SIG-M5 treated with dmso at 0.1 percent for 504 hours (cell line): ENCODE measurements at regions not wholly inside any gene's neighbourhood (a gene's known extent, or its start where the extent isn't known, plus 50 kb on each side); places are given as distances from the start of the nearest gene placed in this dataset.
"Not testable (repeated sequence)": the region's sequence is repeated elsewhere in the genome, so short reads cannot be mapped to it uniquely, and the experiment has no call there.

Source experiments
- DNase-seq: peaks from one replicate; lab custom pipeline; 2025; ENCODE audit not compliant: unreplicated experiment; lab: John Stamatoyannopoulos, UW

- no peak for DNase-seq
Measured at GRCh38 chr2:117341690-117342089, 472.8 kb upstream of the DDX18 start.

- DNase-seq, result no peak
Measured at GRCh38 chr2:117342415-117342814, 472.1 kb upstream of the DDX18 start.

GRCh38 chr2:117349687-117350086, 464.8 kb upstream of the DDX18 start:
- no peak for DNase-seq

- no peak for DNase-seq
Measured at GRCh38 chr2:117351396-117351795, 463.1 kb upstream of the DDX18 start.

GRCh38 chr2:117359266-117359914, 455.1 kb upstream of the DDX18 start:
- no peak for DNase-seq

- DNase-seq, result no peak
Measured at GRCh38 chr2:117360586-117360985, 453.9 kb upstream of the DDX18 start.

- DNase-seq, result no peak
Measured at GRCh38 chr2:117378653-117379052, 435.8 kb upstream of the DDX18 start.

- DNase-seq, result no peak
Measured at GRCh38 chr2:117379928-117380327, 434.6 kb upstream of the DDX18 start.

- not testable (repeated sequence) for DNase-seq
Measured at GRCh38 chr2:117383997-117384396, 430.5 kb upstream of the DDX18 start.

- no peak for DNase-seq
Measured at GRCh38 chr2:117396161-117396560, 418.3 kb upstream of the DDX18 start.

- no peak for DNase-seq
Measured at GRCh38 chr2:117401582-117401981, 412.9 kb upstream of the DDX18 start.

- DNase-seq, result no peak
Measured at GRCh38 chr2:117406443-117406842, 408.0 kb upstream of the DDX18 start.

GRCh38 chr2:117407746-117408145, 406.7 kb upstream of the DDX18 start:
- DNase-seq, result no peak

- no peak for DNase-seq
Measured at GRCh38 chr2:117409443-117409842, 405.0 kb upstream of the DDX18 start.

- DNase-seq, result no peak
Measured at GRCh38 chr2:117411983-117412382, 402.5 kb upstream of the DDX18 start.

- DNase-seq, result no peak
Measured at GRCh38 chr2:117432746-117433145, 381.7 kb upstream of the DDX18 start.

- no peak for DNase-seq
Measured at GRCh38 chr2:117436697-117437096, 377.8 kb upstream of the DDX18 start.

GRCh38 chr2:117470311-117471095, 344.0 kb upstream of the DDX18 start:
- DNase-seq, result no peak

GRCh38 chr2:117481608-117482007, 332.9 kb upstream of the DDX18 start:
- no peak for DNase-seq

- no peak for DNase-seq
Measured at GRCh38 chr2:117485588-117485987, 328.9 kb upstream of the DDX18 start.

- no peak for DNase-seq
Measured at GRCh38 chr2:117486081-117486480, 328.4 kb upstream of the DDX18 start.

GRCh38 chr2:117492209-117492851, 322.2 kb upstream of the DDX18 start:
- no peak for DNase-seq
